Suprapubic skin (tissue), 4 donors: ENCODE measurements at regions not wholly inside any gene's neighbourhood (a gene's known extent, or its start where the extent isn't known, plus 50 kb on each side); places are given as distances from the start of the nearest gene placed in this dataset.

Experiments used
- DNase-seq, 2 donors: peaks; one replicate each; pipeline ENCODE4 v3.0.0-alpha.2; 2019; ENCODE audit warnings: low spot score in 2 of 2
- H3K27ac ChIP-seq: fragments of 200-600 bp; sonication (generic); one replicate; pipeline ENCODE4 v1.5.1; 2019
- H3K27me3 ChIP-seq: fragments of 200-600 bp; sonication (generic); one replicate; pipeline ENCODE4 v1.5.1; 2019
- H3K36me3 ChIP-seq: fragments of 200-600 bp; sonication (generic); one replicate; pipeline ENCODE4 v1.5.1; 2019
- H3K4me1 ChIP-seq: fragments of 200-600 bp; sonication (generic); one replicate; pipeline ENCODE4 v1.5.1; 2019
- H3K4me3 ChIP-seq: fragments of 200-600 bp; sonication (generic); one replicate; pipeline ENCODE4 v1.5.1; 2019; ENCODE audit warnings: mild to moderate bottlenecking
- H3K9me3 ChIP-seq: fragments of 200-600 bp; sonication (generic); one replicate; pipeline ENCODE4 v1.5.1; 2019
- EP300 ChIP-seq: sonication (generic); formaldehyde crosslinking; IDR thresholded peaks from one replicate; pipeline ENCODE4 v1.6.1; 2017; ENCODE audit warnings: antibody characterized with exemption
- POLR2A ChIP-seq, 2 donors: fragments of 450-650 bp; IDR thresholded peaks; one replicate each; pipeline ENCODE4 v1.6.1; 2017; ENCODE audit warnings: antibody characterized with exemption in 2 of 2, mild to moderate bottlenecking in 2 of 2, moderate library complexity in 2 of 2
- POLR2AphosphoS5 ChIP-seq, 3 donors: sonication (generic); formaldehyde crosslinking; IDR thresholded peaks; one replicate each; pipeline ENCODE4 v1.6.1; 2017; ENCODE audit warnings: antibody characterized with exemption in 3 of 3
- WGBS: methylation state at CpG from one replicate; pipeline ENCODE4 v1.1.5; 2018; 5-methylcytosine and 5-hydroxymethylcytosine counted together
- TF ChIP-seq, protein P1 (sequence below), 2 donors: fragments of 200-600 bp in 1 of 2; fragments of 450-650 bp in 1 of 2; sonication (generic) in 1 of 2; IDR thresholded peaks; one replicate each; pipeline ENCODE4 v1.5.1; 2016 to 2019; ENCODE audit warnings: antibody characterized with exemption in 2 of 2, mild to moderate bottlenecking in 1 of 2, moderate library complexity in 1 of 2

DNA sequence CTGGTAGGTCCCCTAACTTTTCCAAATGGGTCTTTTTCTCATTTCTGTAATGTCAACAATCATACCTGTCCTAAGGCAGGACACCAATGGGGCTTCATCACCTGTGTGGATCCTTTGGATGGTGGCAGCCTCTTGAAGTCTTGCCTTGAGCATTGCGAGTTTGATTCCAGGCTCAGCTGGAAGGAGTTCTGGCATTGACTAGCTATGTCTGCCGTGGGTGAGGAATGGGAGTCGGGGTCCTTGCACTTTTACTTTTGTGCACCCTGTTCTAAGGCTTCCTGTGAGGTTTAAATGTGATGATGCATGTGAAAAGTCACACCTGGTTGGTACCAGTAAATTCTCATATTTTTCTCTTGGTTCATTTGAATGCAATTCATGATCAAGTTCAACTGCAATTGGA is 55.9 kb upstream of the CTBP2 start:
- no peaks in the 10 kb centered on the region for H3K4me1 ChIP-seq
- peaks cover 3% of the 10 kb centered on the region for H3K27me3 ChIP-seq
- TF ChIP-seq POLR2A (IDR thresholded peaks at IDR 0.05): no peak
- no peak for TF ChIP-seq POLR2AphosphoS5 (IDR thresholded peaks at IDR 0.05)
- no peak for TF ChIP-seq EP300
- TF ChIP-seq, protein P1, sequence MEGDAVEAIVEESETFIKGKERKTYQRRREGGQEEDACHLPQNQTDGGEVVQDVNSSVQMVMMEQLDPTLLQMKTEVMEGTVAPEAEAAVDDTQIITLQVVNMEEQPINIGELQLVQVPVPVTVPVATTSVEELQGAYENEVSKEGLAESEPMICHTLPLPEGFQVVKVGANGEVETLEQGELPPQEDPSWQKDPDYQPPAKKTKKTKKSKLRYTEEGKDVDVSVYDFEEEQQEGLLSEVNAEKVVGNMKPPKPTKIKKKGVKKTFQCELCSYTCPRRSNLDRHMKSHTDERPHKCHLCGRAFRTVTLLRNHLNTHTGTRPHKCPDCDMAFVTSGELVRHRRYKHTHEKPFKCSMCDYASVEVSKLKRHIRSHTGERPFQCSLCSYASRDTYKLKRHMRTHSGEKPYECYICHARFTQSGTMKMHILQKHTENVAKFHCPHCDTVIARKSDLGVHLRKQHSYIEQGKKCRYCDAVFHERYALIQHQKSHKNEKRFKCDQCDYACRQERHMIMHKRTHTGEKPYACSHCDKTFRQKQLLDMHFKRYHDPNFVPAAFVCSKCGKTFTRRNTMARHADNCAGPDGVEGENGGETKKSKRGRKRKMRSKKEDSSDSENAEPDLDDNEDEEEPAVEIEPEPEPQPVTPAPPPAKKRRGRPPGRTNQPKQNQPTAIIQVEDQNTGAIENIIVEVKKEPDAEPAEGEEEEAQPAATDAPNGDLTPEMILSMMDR (IDR thresholded peaks at IDR 0.05): no peak
- 96% methylated on average over 3 of the region's 3 CpGs for WGBS
- DNase-seq: no peak
- no peaks in the 10 kb centered on the region for H3K36me3 ChIP-seq
- no peak overlapping the region for H3K4me3 ChIP-seq
- no peak overlapping the region for H3K27ac ChIP-seq
- H3K9me3 ChIP-seq: no peaks in the 10 kb centered on the region

DNA sequence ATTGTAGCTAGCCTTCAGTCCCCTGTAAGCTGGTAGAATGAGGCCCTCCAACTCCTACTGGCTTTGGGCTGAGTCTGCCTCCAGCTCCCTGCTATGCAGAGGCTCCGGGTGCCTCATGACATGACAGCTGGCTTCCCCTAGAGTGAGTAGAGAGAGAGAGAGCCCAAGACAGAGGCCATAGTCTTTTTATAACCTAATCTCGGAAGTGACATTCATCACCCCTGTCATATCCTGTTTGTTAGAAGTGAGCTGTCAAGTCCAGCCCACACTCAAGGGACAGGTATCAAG is 53.9 kb upstream of the CTBP2 start:
- Histone ChIP-seq H3K9me3 (no peaks in the 10 kb centered on the region), H3K4me1 (peaks cover 8% of the 10 kb centered on the region), H3K27ac (no peak overlapping the region), H3K4me3 (no peak overlapping the region), H3K27me3 (no peaks in the 10 kb centered on the region), H3K36me3 (no peaks in the 10 kb centered on the region)
- TF ChIP-seq, protein P1 (IDR thresholded peaks at IDR 0.05): no peak
- TF ChIP-seq EP300 (no peak), POLR2A (IDR thresholded peaks at IDR 0.05) (no peak), POLR2AphosphoS5 (IDR thresholded peaks at IDR 0.05) (no peak)
- no peak for DNase-seq
- 80% methylated on average over 2 of the region's 2 CpGs for WGBS

DNA sequence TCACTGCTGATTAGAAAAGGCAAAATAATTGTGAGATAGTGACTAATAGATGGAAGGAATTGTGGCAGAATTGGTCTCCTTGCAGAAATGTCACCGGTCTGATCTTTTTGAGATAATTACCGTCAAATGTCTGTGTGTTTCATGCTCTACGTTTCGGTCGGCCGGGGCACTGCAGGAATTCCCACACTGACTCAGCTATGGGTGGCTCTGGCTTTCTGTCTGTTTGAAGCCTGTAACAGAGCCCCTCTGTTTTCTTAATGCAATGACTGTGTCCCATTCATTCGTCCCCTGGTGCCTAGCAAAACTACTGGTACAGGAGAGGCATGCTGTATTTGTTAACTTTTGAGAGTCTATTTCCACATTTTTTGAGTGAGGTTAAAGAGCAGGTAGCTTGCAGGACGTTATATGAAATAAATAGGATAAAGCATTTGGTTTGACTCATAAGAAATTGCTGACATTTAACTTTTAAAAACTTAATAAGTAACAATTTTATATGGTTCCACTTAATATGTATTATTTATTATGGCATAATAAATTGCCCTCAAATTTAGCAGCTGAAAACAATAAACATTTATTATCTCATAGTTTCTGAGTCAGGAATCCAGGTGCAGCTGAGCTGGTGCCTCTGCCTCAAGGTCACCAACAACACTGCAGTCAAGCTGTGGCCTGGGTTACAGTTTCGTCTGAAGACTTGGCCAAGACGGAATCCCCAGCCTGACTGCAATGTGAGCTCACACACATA is 53.3 kb upstream of the CTBP2 start:
- H3K27me3 ChIP-seq: no peaks in the 10 kb centered on the region
- H3K27ac ChIP-seq: no peak overlapping the region
- no peaks in the 10 kb centered on the region for H3K36me3 ChIP-seq
- peaks cover 12% of the 10 kb centered on the region for H3K4me1 ChIP-seq
- no peaks in the 10 kb centered on the region for H3K9me3 ChIP-seq
- no peak overlapping the region for H3K4me3 ChIP-seq
- DNase-seq: no peak
- 83% methylated on average over 10 of the region's 10 CpGs for WGBS
- TF ChIP-seq, protein P1 (IDR thresholded peaks at IDR 0.05): no peak
- no peak for TF ChIP-seq POLR2AphosphoS5 (IDR thresholded peaks at IDR 0.05)
- TF ChIP-seq POLR2A (IDR thresholded peaks at IDR 0.05): no peak
- no peak for TF ChIP-seq EP300

DNA sequence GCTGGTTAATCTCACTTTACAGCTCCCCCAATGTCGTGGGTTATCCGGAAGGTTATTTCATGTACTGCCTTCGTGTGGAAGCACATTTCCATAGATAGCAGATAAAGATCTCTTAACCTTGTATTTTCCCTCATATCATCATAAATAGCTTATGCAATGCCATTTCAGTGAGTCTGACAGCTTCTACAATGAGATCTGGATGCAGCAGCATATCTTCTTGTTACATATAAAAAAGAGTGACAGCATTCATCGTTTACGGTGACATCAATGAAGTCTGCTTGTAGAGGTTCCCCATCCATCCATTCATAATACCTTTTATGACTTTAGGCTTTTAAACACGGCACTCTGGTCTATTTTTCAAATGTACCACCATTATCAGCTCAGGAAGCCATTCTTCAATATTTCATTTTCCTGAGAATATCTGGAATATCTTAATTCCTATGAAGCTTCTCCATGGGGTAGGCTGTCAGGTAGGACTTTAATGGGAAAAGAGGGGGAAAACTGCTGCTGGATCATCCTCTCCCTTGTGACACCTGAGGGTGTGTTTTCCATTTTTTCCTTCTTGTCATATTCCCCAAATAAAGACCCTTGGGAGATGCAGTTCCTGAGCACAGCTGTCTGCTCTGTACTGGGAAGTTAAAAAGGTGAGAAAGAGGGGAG is 51.9 kb upstream of the CTBP2 start:
- H3K27me3 ChIP-seq: no peaks in the 10 kb centered on the region
- H3K9me3 ChIP-seq: no peaks in the 10 kb centered on the region
- H3K36me3 ChIP-seq: no peaks in the 10 kb centered on the region
- 74% methylated on average over 6 of the region's 6 CpGs for WGBS
- no peak overlapping the region for H3K27ac ChIP-seq
- peaks cover 13% of the 10 kb centered on the region for H3K4me1 ChIP-seq
- TF ChIP-seq EP300 (no peak), POLR2A (IDR thresholded peaks at IDR 0.05) (no peak), POLR2AphosphoS5 (IDR thresholded peaks at IDR 0.05) (no peak)
- TF ChIP-seq, protein P1 (IDR thresholded peaks at IDR 0.05): no peak
- DNase-seq: no peak
- H3K4me3 ChIP-seq: no peak overlapping the region
